SK-N-SH treated with all-trans-retinoic acid at 6 μM for 48 hours (cell line): ENCODE measurements at regions not wholly inside any gene's neighbourhood (a gene's known extent, or its start where the extent isn't known, plus 50 kb on each side); places are given as distances from the start of the nearest gene placed in this dataset.

ENCODE experiments used
- ATAC-seq: fragments of 200-7000 bp; cut with Tn5 transposase; 3 replicates; pipeline ENCODE4 v1.9.1; 2020; ENCODE audit warnings: mild to moderate bottlenecking, moderate library complexity
- ARNTL ChIP-seq: fragments of 450-650 bp; formaldehyde crosslinking; IDR thresholded peaks from 2 replicates; pipeline ENCODE4 v1.5.0; 2020; ENCODE audit warnings: low read depth, mild to moderate bottlenecking, moderate library complexity, borderline replicate concordance
- BACH2 ChIP-seq: fragments of 250-450 bp; sonication (Bioruptor Pico); IDR thresholded peaks from 2 replicates; pipeline ENCODE4 v1.9.0; 2021; ENCODE audit warnings: mild to moderate bottlenecking, borderline replicate concordance
- CSDC2 ChIP-seq: fragments of 250-450 bp; sonication (Bioruptor Pico); IDR thresholded peaks from 2 replicates; pipeline ENCODE4 v1.5.0; 2020; ENCODE audit warnings: mild to moderate bottlenecking, moderate library complexity
- ESRRG ChIP-seq: fragments of 250-450 bp; sonication (Bioruptor Pico); IDR thresholded peaks from 2 replicates; pipeline ENCODE4 v1.6.1; 2021; ENCODE audit warnings: mild to moderate bottlenecking
- GLIS3 ChIP-seq: fragments of 250-450 bp; sonication (Bioruptor Pico); IDR thresholded peaks from 2 replicates; pipeline ENCODE4 v1.5.0; 2020; ENCODE audit warnings: mild to moderate bottlenecking, moderate library complexity
- ISL1 ChIP-seq: fragments of 250-450 bp; sonication (Bioruptor Pico); IDR thresholded peaks from 2 replicates; pipeline ENCODE4 v2.1.2; 2022; ENCODE audit warnings: mild to moderate bottlenecking, moderate library complexity
- PPARA ChIP-seq: fragments of 250-450 bp; sonication (Bioruptor Pico); IDR thresholded peaks from 2 replicates; pipeline ENCODE4 v1.5.0; 2020; ENCODE audit warnings: mild to moderate bottlenecking, borderline replicate concordance
- RARB ChIP-seq: fragments of 250-450 bp; sonication (Bioruptor Pico); IDR thresholded peaks from 2 replicates; pipeline ENCODE4 v1.8.0; 2021; ENCODE audit warnings: mild to moderate bottlenecking, moderate library complexity
- SNAI2 ChIP-seq: fragments of 250-450 bp; sonication (Bioruptor Pico); IDR thresholded peaks from 2 replicates; pipeline ENCODE4 v1.5.0; 2020; ENCODE audit warnings: mild to moderate bottlenecking, moderate library complexity
- TCF4 ChIP-seq: fragments of 250-450 bp; sonication (Bioruptor Pico); IDR thresholded peaks from 2 replicates; pipeline ENCODE4 v1.8.0; 2021; ENCODE audit warnings: mild to moderate bottlenecking, moderate library complexity, borderline replicate concordance
- ZC3H10 ChIP-seq: fragments of 250-450 bp; sonication (Bioruptor Pico); IDR thresholded peaks from 2 replicates; pipeline ENCODE4 v1.5.1; 2021; ENCODE audit warnings: mild to moderate bottlenecking, moderate library complexity
- ZFP3 ChIP-seq: fragments of 250-450 bp; sonication (Bioruptor Pico); IDR thresholded peaks from 2 replicates; pipeline ENCODE4 v1.5.0; 2020; ENCODE audit warnings: mild to moderate bottlenecking, moderate library complexity
- ZNF70 ChIP-seq: fragments of 450-650 bp; formaldehyde crosslinking; IDR thresholded peaks from 2 replicates; pipeline ENCODE4 v1.5.0; 2020; ENCODE audit warnings: mild to moderate bottlenecking, moderate library complexity
- ZNF8 ChIP-seq: fragments of 450-650 bp; formaldehyde crosslinking; IDR thresholded peaks from 2 replicates; pipeline ENCODE4 v1.5.0; 2020; ENCODE audit warnings: mild to moderate bottlenecking, moderate library complexity
- TF ChIP-seq, protein P1 (sequence below): fragments of 250-450 bp; sonication (Bioruptor Pico); IDR thresholded peaks from 2 replicates; pipeline ENCODE4 v1.5.1; 2021; ENCODE audit warnings: mild to moderate bottlenecking, moderate library complexity
- TF ChIP-seq, protein P2 (sequence below): fragments of 250-450 bp; sonication (Bioruptor Pico); IDR thresholded peaks from 2 replicates; pipeline ENCODE4 v1.8.0; 2021; ENCODE audit warnings: low read depth, mild to moderate bottlenecking, moderate library complexity, borderline replicate concordance
- TF ChIP-seq, protein P3 (sequence below): fragments of 250-450 bp; sonication (Bioruptor Pico); IDR thresholded peaks from 2 replicates; pipeline ENCODE4 v1.5.0; 2020; ENCODE audit warnings: mild to moderate bottlenecking, moderate library complexity
- TF ChIP-seq, protein P4 (sequence below): fragments of 250-450 bp; sonication (Bioruptor Pico); IDR thresholded peaks from 2 replicates; pipeline ENCODE4 v1.5.1; 2020; ENCODE audit warnings: low read depth, mild to moderate bottlenecking, moderate library complexity
- TF ChIP-seq, protein P5 (sequence below): fragments of 250-450 bp; sonication (Bioruptor Pico); IDR thresholded peaks from 2 replicates; pipeline ENCODE4 v1.8.0; 2020; ENCODE audit warnings: mild to moderate bottlenecking, moderate library complexity, borderline replicate concordance

DNA sequence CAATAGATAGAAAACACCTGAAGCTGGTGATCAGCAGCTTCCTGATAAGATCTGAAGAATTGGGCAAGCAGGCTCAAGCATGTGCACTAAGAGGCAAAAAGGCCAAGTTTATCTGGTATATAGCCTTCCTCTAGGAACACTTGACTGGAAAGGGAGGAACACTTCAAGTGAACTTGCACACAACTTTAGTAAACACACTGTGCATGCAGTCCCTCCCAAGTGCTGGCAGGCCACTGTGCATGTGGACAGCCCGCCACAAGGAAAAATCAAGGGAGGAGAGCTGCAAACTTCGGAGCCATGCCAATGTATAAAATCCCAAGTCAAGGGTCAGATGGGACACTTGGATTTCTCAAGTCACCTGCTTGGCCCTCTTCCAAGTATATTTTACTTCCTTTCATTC lies 645.8 kb upstream of the NDST4 start:
- no peak for TF ChIP-seq TCF4 (CRISPR knock-in tag)
- TF ChIP-seq SNAI2, result no peak
- TF ChIP-seq ARNTL, result no peak
- TF ChIP-seq, protein P1, sequence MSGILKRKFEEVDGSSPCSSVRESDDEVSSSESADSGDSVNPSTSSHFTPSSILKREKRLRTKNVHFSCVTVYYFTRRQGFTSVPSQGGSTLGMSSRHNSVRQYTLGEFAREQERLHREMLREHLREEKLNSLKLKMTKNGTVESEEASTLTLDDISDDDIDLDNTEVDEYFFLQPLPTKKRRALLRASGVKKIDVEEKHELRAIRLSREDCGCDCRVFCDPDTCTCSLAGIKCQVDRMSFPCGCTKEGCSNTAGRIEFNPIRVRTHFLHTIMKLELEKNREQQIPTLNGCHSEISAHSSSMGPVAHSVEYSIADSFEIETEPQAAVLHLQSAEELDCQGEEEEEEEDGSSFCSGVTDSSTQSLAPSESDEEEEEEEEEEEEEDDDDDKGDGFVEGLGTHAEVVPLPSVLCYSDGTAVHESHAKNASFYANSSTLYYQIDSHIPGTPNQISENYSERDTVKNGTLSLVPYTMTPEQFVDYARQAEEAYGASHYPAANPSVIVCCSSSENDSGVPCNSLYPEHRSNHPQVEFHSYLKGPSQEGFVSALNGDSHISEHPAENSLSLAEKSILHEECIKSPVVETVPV (CRISPR knock-in tag), result no peak
- TF ChIP-seq, protein P2, sequence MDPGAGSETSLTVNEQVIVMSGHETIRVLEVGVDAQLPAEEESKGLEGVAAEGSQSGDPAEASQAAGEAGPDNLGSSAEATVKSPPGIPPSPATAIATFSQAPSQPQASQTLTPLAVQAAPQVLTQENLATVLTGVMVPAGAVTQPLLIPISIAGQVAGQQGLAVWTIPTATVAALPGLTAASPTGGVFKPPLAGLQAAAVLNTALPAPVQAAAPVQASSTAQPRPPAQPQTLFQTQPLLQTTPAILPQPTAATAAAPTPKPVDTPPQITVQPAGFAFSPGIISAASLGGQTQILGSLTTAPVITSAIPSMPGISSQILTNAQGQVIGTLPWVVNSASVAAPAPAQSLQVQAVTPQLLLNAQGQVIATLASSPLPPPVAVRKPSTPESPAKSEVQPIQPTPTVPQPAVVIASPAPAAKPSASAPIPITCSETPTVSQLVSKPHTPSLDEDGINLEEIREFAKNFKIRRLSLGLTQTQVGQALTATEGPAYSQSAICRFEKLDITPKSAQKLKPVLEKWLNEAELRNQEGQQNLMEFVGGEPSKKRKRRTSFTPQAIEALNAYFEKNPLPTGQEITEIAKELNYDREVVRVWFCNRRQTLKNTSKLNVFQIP (CRISPR knock-in tag), result no peak
- TF ChIP-seq BACH2 (CRISPR knock-in tag), result no peak
- no peak for TF ChIP-seq RARB (CRISPR knock-in tag)
- TF ChIP-seq ESRRG, result no peak
- no peak for TF ChIP-seq PPARA
- TF ChIP-seq ZFP3, result no peak
- TF ChIP-seq ZC3H10, result no peak
- no peak for TF ChIP-seq ISL1
- no peak for TF ChIP-seq GLIS3
- TF ChIP-seq, protein P3, sequence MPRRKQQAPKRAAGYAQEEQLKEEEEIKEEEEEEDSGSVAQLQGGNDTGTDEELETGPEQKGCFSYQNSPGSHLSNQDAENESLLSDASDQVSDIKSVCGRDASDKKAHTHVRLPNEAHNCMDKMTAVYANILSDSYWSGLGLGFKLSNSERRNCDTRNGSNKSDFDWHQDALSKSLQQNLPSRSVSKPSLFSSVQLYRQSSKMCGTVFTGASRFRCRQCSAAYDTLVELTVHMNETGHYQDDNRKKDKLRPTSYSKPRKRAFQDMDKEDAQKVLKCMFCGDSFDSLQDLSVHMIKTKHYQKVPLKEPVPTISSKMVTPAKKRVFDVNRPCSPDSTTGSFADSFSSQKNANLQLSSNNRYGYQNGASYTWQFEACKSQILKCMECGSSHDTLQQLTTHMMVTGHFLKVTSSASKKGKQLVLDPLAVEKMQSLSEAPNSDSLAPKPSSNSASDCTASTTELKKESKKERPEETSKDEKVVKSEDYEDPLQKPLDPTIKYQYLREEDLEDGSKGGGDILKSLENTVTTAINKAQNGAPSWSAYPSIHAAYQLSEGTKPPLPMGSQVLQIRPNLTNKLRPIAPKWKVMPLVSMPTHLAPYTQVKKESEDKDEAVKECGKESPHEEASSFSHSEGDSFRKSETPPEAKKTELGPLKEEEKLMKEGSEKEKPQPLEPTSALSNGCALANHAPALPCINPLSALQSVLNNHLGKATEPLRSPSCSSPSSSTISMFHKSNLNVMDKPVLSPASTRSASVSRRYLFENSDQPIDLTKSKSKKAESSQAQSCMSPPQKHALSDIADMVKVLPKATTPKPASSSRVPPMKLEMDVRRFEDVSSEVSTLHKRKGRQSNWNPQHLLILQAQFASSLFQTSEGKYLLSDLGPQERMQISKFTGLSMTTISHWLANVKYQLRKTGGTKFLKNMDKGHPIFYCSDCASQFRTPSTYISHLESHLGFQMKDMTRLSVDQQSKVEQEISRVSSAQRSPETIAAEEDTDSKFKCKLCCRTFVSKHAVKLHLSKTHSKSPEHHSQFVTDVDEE, result no peak
- no peak for TF ChIP-seq ZNF8 (CRISPR knock-in tag)
- TF ChIP-seq, protein P4, sequence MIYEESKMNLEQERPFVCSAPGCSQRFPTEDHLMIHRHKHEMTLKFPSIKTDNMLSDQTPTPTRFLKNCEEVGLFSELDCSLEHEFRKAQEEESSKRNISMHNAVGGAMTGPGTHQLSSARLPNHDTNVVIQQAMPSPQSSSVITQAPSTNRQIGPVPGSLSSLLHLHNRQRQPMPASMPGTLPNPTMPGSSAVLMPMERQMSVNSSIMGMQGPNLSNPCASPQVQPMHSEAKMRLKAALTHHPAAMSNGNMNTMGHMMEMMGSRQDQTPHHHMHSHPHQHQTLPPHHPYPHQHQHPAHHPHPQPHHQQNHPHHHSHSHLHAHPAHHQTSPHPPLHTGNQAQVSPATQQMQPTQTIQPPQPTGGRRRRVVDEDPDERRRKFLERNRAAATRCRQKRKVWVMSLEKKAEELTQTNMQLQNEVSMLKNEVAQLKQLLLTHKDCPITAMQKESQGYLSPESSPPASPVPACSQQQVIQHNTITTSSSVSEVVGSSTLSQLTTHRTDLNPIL (CRISPR knock-in tag), result no peak
- no peak for TF ChIP-seq ZNF70 (CRISPR knock-in tag)
- TF ChIP-seq, protein P5, sequence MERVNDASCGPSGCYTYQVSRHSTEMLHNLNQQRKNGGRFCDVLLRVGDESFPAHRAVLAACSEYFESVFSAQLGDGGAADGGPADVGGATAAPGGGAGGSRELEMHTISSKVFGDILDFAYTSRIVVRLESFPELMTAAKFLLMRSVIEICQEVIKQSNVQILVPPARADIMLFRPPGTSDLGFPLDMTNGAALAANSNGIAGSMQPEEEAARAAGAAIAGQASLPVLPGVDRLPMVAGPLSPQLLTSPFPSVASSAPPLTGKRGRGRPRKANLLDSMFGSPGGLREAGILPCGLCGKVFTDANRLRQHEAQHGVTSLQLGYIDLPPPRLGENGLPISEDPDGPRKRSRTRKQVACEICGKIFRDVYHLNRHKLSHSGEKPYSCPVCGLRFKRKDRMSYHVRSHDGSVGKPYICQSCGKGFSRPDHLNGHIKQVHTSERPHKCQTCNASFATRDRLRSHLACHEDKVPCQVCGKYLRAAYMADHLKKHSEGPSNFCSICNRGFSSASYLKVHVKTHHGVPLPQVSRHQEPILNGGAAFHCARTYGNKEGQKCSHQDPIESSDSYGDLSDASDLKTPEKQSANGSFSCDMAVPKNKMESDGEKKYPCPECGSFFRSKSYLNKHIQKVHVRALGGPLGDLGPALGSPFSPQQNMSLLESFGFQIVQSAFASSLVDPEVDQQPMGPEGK (CRISPR knock-in tag), result no peak
- ATAC-seq, result no peak

DNA sequence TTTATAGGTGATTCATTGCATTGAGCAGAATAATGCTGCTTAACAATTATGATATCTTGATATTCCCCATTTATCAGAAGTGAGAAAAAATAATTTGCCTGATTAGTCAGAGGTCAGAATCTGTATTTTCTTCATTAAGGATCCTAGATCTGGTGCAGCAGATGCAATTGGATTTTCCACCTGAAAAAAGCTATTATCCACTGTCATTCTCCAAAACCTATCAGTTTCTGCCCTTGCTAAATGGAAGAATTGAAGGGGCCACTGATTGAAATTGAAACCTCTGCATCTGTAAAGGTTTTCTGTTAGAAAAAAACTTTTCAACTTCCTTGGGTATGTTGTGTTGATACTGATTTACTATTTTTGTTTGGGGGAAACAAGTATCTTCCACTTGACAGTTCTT lies 636.0 kb upstream of the NDST4 start:
- no peak for ATAC-seq

More for the DNA sequence above, 636.0 kb upstream of the NDST4 start:
- no peak for TF ChIP-seq ZFP3
- TF ChIP-seq CSDC2 (CRISPR knock-in tag), result no peak
- TF ChIP-seq, protein P5 (CRISPR knock-in tag), result no peak
- TF ChIP-seq ZNF8 (CRISPR knock-in tag), result no peak
- TF ChIP-seq, protein P4 (CRISPR knock-in tag), result no peak
- TF ChIP-seq TCF4 (CRISPR knock-in tag), result no peak
- TF ChIP-seq ZC3H10, result no peak
- TF ChIP-seq PPARA, result no peak
- TF ChIP-seq RARB (CRISPR knock-in tag), result no peak
- TF ChIP-seq, protein P3, result no peak
- TF ChIP-seq ARNTL, result no peak
- no peak for TF ChIP-seq ZNF70 (CRISPR knock-in tag)
